Esophagus squamous epithelium (tissue), 4 donors: ENCODE measurements at regions not wholly inside any gene's neighbourhood (a gene's known extent, or its start where the extent isn't known, plus 50 kb on each side); places are given as distances from the start of the nearest gene placed in this dataset.

Experiments used
- POLR2A ChIP-seq, 4 donors: fragments of 450-650 bp; IDR thresholded peaks; one replicate each; pipeline ENCODE4 v1.6.1; 2017; ENCODE audit warnings: antibody characterized with exemption in 4 of 4, mild to moderate bottlenecking in 4 of 4, moderate library complexity in 3 of 4
- TF ChIP-seq, protein P1 (sequence below), 6 experiments: fragments of 450-650 bp in 4 of 6; fragments of 200-600 bp in 2 of 6; sonication (generic) in 2 of 6; IDR thresholded peaks; one replicate each; pipeline ENCODE4 v1.5.1; 2016 to 2019; ENCODE audit warnings: antibody characterized with exemption in 6 of 6, mild to moderate bottlenecking in 4 of 6, moderate library complexity in 4 of 6

DNA sequence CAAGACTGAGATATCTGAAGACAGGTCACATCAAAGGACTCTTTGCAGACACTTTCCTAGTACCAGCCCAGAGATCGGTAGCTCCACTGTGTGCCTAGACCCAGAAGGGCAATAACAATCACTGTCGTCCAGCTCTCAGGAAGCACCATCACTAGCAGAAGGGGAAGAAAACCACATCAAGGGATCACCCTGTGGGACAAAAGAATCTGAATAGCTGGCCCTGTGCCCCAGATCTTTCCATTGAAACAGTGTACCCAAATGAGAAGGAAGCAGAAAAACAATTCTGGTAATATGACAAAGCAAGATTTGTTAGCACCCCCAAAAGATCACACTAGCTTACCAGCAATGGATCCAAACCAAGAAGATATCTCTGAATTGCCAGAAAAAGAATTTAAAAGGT lies 404.4 kb upstream of the NECTIN3 start:
- TF ChIP-seq, protein P1, sequence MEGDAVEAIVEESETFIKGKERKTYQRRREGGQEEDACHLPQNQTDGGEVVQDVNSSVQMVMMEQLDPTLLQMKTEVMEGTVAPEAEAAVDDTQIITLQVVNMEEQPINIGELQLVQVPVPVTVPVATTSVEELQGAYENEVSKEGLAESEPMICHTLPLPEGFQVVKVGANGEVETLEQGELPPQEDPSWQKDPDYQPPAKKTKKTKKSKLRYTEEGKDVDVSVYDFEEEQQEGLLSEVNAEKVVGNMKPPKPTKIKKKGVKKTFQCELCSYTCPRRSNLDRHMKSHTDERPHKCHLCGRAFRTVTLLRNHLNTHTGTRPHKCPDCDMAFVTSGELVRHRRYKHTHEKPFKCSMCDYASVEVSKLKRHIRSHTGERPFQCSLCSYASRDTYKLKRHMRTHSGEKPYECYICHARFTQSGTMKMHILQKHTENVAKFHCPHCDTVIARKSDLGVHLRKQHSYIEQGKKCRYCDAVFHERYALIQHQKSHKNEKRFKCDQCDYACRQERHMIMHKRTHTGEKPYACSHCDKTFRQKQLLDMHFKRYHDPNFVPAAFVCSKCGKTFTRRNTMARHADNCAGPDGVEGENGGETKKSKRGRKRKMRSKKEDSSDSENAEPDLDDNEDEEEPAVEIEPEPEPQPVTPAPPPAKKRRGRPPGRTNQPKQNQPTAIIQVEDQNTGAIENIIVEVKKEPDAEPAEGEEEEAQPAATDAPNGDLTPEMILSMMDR (IDR thresholded peaks at IDR 0.05), result no peak
- no peak for TF ChIP-seq POLR2A (IDR thresholded peaks at IDR 0.05)
